K562 (cell line): ENCODE measurements at regions not wholly inside any gene's neighbourhood (a gene's known extent, or its start where the extent isn't known, plus 50 kb on each side); places are given as distances from the start of the nearest gene placed in this dataset.

Experiments
- CBX2 ChIP-seq: fragments of 200-600 bp; sonication (generic); IDR thresholded peaks from one replicate; pipeline ENCODE4 v1.6.1; 2012; ENCODE audit warnings: mild to moderate bottlenecking, low read length, inconsistent platforms; ENCODE audit not compliant: insufficient read depth, poor library complexity, severe bottlenecking
- KLF16 ChIP-seq: IDR thresholded peaks from 2 replicates; pipeline ENCODE4 v1.6.1; 2016; ENCODE audit warnings: antibody characterized with exemption
- SREBF2 ChIP-seq: sonication (generic); formaldehyde crosslinking; IDR thresholded peaks from 2 replicates; pipeline ENCODE4 v1.4.0; 2020; ENCODE audit warnings: mild to moderate bottlenecking, missing genetic modification reagents
- STAG1 ChIP-seq: sonication (generic); formaldehyde crosslinking; IDR thresholded peaks from 2 replicates; pipeline ENCODE4 v1.5.0; 2020; ENCODE audit warnings: missing genetic modification reagents, borderline replicate concordance
- ZNF316 ChIP-seq: fragments of 450-650 bp; IDR thresholded peaks from 2 replicates; pipeline ENCODE4 v1.6.1; 2016
- TF ChIP-seq, protein P1 (sequence below): fragments of 250-450 bp; sonication (Bioruptor Pico); IDR thresholded peaks from 2 replicates; pipeline ENCODE4 v1.8.0; 2021; ENCODE audit warnings: moderate library complexity, mild to moderate bottlenecking, inconsistent platforms
- TF ChIP-seq, protein P2 (sequence below), 3 experiments: IDR thresholded peaks in 2 of 3; conservative IDR thresholded peaks in 1 of 3; 2 replicates each; pipeline ENCODE4 v1.5.1; 2011 to 2012; ENCODE audit warnings: low read length in 3 of 3, mild to moderate bottlenecking in 3 of 3, control low read depth in 2 of 3, improper control_type of control experiment in 1 of 3, inconsistent platforms in 1 of 3, low read depth in 1 of 3, mixed read lengths in 1 of 3, moderate library complexity in 1 of 3; ENCODE audit not compliant: insufficient read depth in 2 of 3

DNA sequence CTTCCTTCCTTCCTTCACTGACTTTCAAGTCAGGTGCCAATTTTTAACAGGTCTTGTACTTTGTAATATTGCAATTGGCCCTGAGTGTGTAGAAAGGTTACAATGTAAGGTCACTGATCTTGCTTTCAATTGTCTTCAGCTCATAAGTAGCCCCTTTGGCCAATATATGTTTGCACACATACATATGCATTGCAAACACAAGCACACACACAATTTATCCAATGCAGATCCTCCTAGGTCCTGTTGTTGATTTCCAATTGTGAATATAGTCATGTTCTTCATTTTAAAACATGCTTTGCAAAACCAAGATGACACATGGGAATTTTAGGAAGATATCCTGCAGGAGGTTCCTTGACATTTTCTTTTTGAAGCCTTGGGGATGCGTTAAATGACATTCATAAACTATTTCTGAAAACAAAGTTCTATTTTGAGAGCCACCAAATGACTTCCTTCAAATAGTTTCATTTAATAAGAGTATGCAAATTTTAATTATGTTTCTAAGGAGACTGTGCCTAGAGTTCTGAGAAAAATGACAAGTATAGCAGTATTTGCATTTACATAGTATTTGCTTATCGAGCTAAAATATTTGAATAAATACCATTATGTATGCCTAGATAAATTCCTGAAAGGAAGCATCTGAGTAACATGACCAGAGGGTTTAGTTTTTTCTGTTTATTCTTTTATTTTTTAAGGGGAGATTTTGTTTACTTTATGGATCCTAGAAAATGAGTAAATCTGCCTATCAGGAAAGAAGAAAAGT is 117.1 kb upstream of the TMEFF2 start:
- TF ChIP-seq SREBF2 (no peak), STAG1 (CRISPR knock-in tag) (no peak), ZNF316 (no peak), CBX2 (no peak), KLF16 (no peak)
- TF ChIP-seq, protein P1, sequence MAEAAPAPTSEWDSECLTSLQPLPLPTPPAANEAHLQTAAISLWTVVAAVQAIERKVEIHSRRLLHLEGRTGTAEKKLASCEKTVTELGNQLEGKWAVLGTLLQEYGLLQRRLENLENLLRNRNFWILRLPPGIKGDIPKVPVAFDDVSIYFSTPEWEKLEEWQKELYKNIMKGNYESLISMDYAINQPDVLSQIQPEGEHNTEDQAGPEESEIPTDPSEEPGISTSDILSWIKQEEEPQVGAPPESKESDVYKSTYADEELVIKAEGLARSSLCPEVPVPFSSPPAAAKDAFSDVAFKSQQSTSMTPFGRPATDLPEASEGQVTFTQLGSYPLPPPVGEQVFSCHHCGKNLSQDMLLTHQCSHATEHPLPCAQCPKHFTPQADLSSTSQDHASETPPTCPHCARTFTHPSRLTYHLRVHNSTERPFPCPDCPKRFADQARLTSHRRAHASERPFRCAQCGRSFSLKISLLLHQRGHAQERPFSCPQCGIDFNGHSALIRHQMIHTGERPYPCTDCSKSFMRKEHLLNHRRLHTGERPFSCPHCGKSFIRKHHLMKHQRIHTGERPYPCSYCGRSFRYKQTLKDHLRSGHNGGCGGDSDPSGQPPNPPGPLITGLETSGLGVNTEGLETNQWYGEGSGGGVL (CRISPR knock-in tag): no peak
- TF ChIP-seq, protein P2, sequence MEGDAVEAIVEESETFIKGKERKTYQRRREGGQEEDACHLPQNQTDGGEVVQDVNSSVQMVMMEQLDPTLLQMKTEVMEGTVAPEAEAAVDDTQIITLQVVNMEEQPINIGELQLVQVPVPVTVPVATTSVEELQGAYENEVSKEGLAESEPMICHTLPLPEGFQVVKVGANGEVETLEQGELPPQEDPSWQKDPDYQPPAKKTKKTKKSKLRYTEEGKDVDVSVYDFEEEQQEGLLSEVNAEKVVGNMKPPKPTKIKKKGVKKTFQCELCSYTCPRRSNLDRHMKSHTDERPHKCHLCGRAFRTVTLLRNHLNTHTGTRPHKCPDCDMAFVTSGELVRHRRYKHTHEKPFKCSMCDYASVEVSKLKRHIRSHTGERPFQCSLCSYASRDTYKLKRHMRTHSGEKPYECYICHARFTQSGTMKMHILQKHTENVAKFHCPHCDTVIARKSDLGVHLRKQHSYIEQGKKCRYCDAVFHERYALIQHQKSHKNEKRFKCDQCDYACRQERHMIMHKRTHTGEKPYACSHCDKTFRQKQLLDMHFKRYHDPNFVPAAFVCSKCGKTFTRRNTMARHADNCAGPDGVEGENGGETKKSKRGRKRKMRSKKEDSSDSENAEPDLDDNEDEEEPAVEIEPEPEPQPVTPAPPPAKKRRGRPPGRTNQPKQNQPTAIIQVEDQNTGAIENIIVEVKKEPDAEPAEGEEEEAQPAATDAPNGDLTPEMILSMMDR (IDR thresholded peaks at IDR 0.05 in 2 of 3, conservative IDR thresholded peaks at IDR 0.05 in 1 of 3; ENCODE audit: insufficient read depth in 2 of 3, low read depth in 1 of 3, low read length in 3 of 3): no peak
